HFFc6 (cell line): ENCODE measurements at regions not wholly inside any gene's neighbourhood (a gene's known extent, or its start where the extent isn't known, plus 50 kb on each side); places are given as distances from the start of the nearest gene placed in this dataset.
A peak's percentile ranks its signal among the peaks of the same experiment; 100 is the strongest.

Experiments
- DNase-seq: peaks from one replicate; pipeline ENCODE4 v3.0.0-alpha.2; 2018
- H3K27ac Mint-ChIP-seq: 2 replicates; pipeline ENCODE4 v1.8.0; 2020; ENCODE audit warnings: mild to moderate bottlenecking, mixed read lengths
- H3K27me3 Mint-ChIP-seq: 2 replicates; pipeline ENCODE4 v1.8.0; 2021; ENCODE audit warnings: mild to moderate bottlenecking, moderate library complexity, mixed read lengths; ENCODE audit not compliant: insufficient read depth
- H3K36me3 Mint-ChIP-seq: 2 replicates; pipeline ENCODE4 v1.8.0; 2021; ENCODE audit warnings: low read depth, mixed read lengths
- H3K4me1 Mint-ChIP-seq: 2 replicates; pipeline ENCODE4 v1.8.0; 2020; ENCODE audit warnings: low read depth, mixed read lengths
- H3K4me3 Mint-ChIP-seq: 2 replicates; pipeline ENCODE4 v1.8.0; 2020; ENCODE audit warnings: mild to moderate bottlenecking, moderate library complexity, mixed read lengths
- H3K9me3 Mint-ChIP-seq: 2 replicates; pipeline ENCODE4 v1.8.0; 2020; ENCODE audit warnings: mild to moderate bottlenecking, mixed read lengths
- TF ChIP-seq, protein P1 (sequence below): fragments of 200-600 bp; sonication (generic); IDR thresholded peaks from 2 replicates; pipeline ENCODE4 v1.5.0; 2021; ENCODE audit warnings: antibody characterized with exemption, mild to moderate bottlenecking

DNA sequence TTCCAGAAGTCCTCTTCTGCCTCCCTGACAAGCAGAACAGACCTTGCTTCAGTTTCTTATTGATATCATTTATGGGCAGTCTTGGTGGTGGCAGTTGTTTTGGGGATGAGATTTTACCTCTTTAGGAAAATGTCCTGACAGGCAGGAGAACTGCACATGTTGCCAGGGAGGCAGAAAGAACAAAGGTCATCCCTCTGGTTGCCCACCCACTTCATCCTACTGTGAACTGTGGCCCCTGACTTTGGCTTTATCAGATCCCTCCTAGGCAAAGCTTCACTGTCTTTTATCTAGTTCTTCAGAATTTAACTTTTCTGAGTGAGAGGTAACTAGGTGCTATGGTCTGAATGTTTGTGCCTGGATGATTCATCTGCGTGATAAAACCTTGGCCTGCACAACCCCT is 2071.3 kb upstream of the CELF4 start:
- H3K4me1 Mint-ChIP-seq = peaks cover 17% of the 10 kb centered on the region
- no peak overlapping the region for H3K27ac Mint-ChIP-seq
- no peaks in the 10 kb centered on the region for H3K27me3 Mint-ChIP-seq
- no peaks in the 10 kb centered on the region for H3K9me3 Mint-ChIP-seq
- H3K36me3 Mint-ChIP-seq = no peaks in the 10 kb centered on the region
- no peak for DNase-seq
- TF ChIP-seq, protein P1, sequence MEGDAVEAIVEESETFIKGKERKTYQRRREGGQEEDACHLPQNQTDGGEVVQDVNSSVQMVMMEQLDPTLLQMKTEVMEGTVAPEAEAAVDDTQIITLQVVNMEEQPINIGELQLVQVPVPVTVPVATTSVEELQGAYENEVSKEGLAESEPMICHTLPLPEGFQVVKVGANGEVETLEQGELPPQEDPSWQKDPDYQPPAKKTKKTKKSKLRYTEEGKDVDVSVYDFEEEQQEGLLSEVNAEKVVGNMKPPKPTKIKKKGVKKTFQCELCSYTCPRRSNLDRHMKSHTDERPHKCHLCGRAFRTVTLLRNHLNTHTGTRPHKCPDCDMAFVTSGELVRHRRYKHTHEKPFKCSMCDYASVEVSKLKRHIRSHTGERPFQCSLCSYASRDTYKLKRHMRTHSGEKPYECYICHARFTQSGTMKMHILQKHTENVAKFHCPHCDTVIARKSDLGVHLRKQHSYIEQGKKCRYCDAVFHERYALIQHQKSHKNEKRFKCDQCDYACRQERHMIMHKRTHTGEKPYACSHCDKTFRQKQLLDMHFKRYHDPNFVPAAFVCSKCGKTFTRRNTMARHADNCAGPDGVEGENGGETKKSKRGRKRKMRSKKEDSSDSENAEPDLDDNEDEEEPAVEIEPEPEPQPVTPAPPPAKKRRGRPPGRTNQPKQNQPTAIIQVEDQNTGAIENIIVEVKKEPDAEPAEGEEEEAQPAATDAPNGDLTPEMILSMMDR = no peak
- H3K4me3 Mint-ChIP-seq = no peak overlapping the region

DNA sequence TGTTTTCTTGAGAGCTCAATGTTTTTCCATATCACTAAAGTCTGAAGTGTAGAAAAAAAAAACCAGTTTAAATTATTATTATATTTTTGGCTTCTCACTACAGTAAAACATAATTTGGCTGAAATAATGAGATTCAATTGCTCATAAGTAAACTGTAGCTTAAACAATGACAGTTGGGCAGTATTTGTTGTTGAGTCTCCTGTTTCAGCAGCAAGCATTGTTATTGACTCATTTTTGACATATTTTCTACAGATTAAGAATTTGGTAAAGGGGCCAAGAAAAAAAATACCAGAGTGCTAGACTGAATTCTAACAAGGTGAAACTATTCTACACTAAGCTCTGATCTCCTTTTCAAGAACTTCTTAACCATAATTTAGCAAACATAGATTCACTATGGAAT is 2070.4 kb upstream of the CELF4 start:
- DNase-seq = no peak
- Mint-ChIP-seq H3K27me3 (no peaks in the 10 kb centered on the region), H3K27ac (no peak overlapping the region), H3K36me3 (no peaks in the 10 kb centered on the region), H3K4me3 (no peak overlapping the region), H3K4me1 (peaks cover 17% of the 10 kb centered on the region), H3K9me3 (no peaks in the 10 kb centered on the region)
- TF ChIP-seq, protein P1 = no peak

DNA sequence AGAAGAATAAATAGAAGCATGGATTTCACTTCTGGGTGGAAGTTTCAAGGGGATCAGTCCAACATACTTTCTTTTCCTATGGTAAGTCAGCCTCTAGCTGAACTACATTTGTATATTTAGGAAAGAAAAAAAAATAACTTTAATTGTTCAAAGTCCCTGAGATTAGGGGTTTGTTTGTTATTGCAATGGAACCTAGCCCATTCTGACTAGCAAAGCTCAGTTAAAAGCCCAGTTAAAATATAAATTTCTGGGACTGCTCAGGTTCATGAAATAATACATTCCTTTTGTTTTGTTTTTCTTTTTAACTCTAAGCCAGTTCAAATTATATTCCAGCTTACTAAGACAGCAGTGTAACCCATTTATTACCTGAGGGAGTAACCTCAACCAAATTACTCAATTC is 2069.6 kb upstream of the CELF4 start:
- H3K9me3 Mint-ChIP-seq = no peaks in the 10 kb centered on the region
- H3K27me3 Mint-ChIP-seq = no peaks in the 10 kb centered on the region
- no peak overlapping the region for H3K27ac Mint-ChIP-seq
- H3K4me1 Mint-ChIP-seq = peaks cover 17% of the 10 kb centered on the region
- no peak for DNase-seq
- no peak overlapping the region for H3K4me3 Mint-ChIP-seq
- H3K36me3 Mint-ChIP-seq = no peaks in the 10 kb centered on the region
- TF ChIP-seq, protein P1 = no peak

DNA sequence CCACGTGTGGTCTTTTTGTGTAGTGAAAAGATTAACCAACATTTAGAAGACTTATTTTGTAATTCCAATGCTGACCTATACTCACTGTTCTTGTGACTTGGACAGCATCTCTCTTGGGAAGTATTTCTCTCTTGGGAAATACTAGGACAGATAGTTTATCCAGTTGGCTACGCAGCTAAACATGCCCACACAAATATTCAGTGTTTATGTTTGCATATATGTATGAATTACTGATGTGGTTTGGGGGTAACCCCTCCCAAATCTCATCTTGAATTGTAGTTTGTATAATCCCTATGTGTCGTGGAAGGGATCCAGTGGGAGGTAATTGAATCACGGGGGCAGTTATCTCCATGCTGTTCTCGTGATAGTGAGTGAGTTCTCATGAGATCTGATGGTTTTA is 2062.3 kb upstream of the CELF4 start:
- Mint-ChIP-seq H3K4me1 (peaks cover 29% of the 10 kb centered on the region), H3K36me3 (no peaks in the 10 kb centered on the region), H3K27ac (no peak overlapping the region), H3K27me3 (no peaks in the 10 kb centered on the region; the same call in 1 of the 2 replicates), H3K9me3 (no peaks in the 10 kb centered on the region), H3K4me3 (no peak overlapping the region)
- TF ChIP-seq, protein P1 = no peak
- DNase-seq = no peak

DNA sequence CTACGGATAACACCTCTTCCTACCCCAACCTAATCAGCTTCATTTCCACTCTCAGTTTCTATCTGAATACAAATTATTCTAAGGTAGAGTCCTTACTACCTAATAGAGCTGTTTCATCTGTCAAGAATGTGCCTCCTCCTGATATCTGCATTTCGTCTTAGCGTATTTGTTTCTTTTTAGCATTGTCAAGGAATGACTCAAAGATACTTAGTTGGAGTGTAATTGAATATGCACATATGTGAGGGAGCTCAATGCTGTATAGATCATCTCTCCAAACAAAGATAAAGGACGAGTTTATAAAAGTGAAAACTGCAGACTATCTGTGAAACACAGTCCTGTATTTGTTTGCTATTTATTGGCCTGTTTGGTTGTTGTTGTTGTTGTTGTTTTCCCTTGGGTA is 2059.4 kb upstream of the CELF4 start:
- peak overlapping the region; percentile 36 for H3K27ac Mint-ChIP-seq
- peak; percentile 53 for DNase-seq
- TF ChIP-seq, protein P1 = no peak
- peak overlapping the region; percentile 67 for H3K4me3 Mint-ChIP-seq
- no peaks in the 10 kb centered on the region for H3K36me3 Mint-ChIP-seq
- H3K4me1 Mint-ChIP-seq = peaks cover 52% of the 10 kb centered on the region
- no peaks in the 10 kb centered on the region for H3K9me3 Mint-ChIP-seq
- H3K27me3 Mint-ChIP-seq = no peaks in the 10 kb centered on the region; the same call in 1 of the 2 replicates

DNA sequence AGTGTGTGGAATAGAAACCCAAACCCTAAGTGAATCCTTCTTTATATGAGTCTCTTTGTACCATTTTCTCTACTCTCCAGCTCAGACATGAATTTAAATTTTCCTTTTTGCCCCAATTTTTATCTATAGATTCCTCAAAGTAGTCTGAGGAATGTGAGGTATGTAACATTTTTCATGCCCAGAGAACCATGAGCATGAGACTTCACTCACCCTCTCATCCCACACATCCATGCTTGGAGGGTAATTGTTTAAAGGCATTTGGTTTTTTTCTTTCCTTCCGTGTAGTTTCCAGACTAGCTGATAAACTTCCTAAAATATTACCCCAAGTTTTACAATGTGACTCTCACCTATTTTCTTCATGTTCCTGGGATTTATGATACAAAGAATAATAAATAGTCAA is 2056.8 kb upstream of the CELF4 start:
- Mint-ChIP-seq H3K4me1 (peaks cover 52% of the 10 kb centered on the region), H3K27me3 (no peaks in the 10 kb centered on the region; the same call in 1 of the 2 replicates), H3K4me3 (no peak overlapping the region), H3K27ac (no peak overlapping the region), H3K9me3 (no peaks in the 10 kb centered on the region), H3K36me3 (peaks cover 4% of the 10 kb centered on the region; the same call in 1 of the 2 replicates)
- TF ChIP-seq, protein P1 = no peak
- DNase-seq = no peak
